Heart left ventricle (tissue), 16 donors: ENCODE measurements at regions not wholly inside any gene's neighbourhood (a gene's known extent, or its start where the extent isn't known, plus 50 kb on each side); places are given as distances from the start of the nearest gene placed in this dataset.

Experiments
- ATAC-seq, 4 donors: fragments of 200-7000 bp; cut with Tn5 transposase; one replicate each; pipeline ENCODE4 v1.9.1; 2020 to 2022; ENCODE audit warnings: moderate library complexity in 4 of 4, mild to moderate bottlenecking in 3 of 4, moderate number of reproducible peaks in 1 of 4
- DNase-seq, 5 donors: peaks; one replicate each; pipeline ENCODE4 v3.0.0-alpha.2; 2020
- H3K27ac ChIP-seq, 12 donors: fragments of 200-600 bp; sonication (generic) in 4 of 12; one replicate each; pipeline versions ENCODE4 v1.5.0 to v1.8.0; 2016 to 2022; ENCODE audit warnings: mild to moderate bottlenecking in 2 of 12
- H3K27me3 ChIP-seq, 9 donors: fragments of 200-600 bp; sonication (generic) in 2 of 9; one replicate each; pipeline versions ENCODE4 v1.5.1 to v1.8.0; 2016 to 2022; ENCODE audit warnings: mild to moderate bottlenecking in 3 of 9
- H3K36me3 ChIP-seq, 9 donors: fragments of 200-600 bp; sonication (generic) in 2 of 9; one replicate each; pipeline versions ENCODE4 v1.5.0 to v1.8.0; 2018 to 2022; ENCODE audit warnings: mild to moderate bottlenecking in 2 of 9
- H3K4me1 ChIP-seq, 12 donors: fragments of 200-600 bp; sonication (generic) in 4 of 12; one replicate each; pipeline versions ENCODE4 v1.5.0 to v1.8.0; 2016 to 2022; ENCODE audit warnings: mild to moderate bottlenecking in 3 of 12
- H3K4me3 ChIP-seq, 12 donors: fragments of 200-600 bp; sonication (generic) in 4 of 12; one replicate each; pipeline versions ENCODE4 v1.5.0 to v1.8.0; 2017 to 2022; ENCODE audit warnings: mild to moderate bottlenecking in 9 of 12, moderate library complexity in 4 of 12
- H3K9me3 ChIP-seq, 12 donors: fragments of 200-600 bp; sonication (generic) in 4 of 12; one replicate each; pipeline versions ENCODE4 v1.5.0 to v1.8.0; 2016 to 2022; ENCODE audit warnings: mild to moderate bottlenecking in 1 of 12
- CTCF ChIP-seq, 12 donors: fragments of 200-600 bp; sonication (generic) in 4 of 12; IDR thresholded peaks; one replicate each; pipeline versions ENCODE4 v1.5.0 to v1.8.0; 2018 to 2022; ENCODE audit warnings: antibody characterized with exemption in 12 of 12, mild to moderate bottlenecking in 5 of 12
- POLR2A ChIP-seq, 2 donors: fragments of 450-650 bp; IDR thresholded peaks; one replicate each; pipeline ENCODE4 v1.6.1; 2017; ENCODE audit warnings: antibody characterized with exemption in 2 of 2, mild to moderate bottlenecking in 2 of 2, moderate library complexity in 2 of 2
- WGBS, 4 donors: extraction: QIAGEN DNeasy Blood & Tissue Kit in 2 of 4; methylation state at CpG; one replicate each; pipeline versions ENCODE4 v1.1.5 to v1.1.7; 2013 to 2018; 5-methylcytosine and 5-hydroxymethylcytosine counted together
- intact Hi-C, 10 donors: fragments of 100-400 bp; cut with DNase I; formaldehyde crosslinking; loops; one replicate each; pipeline versions ENCODE4 v1.11.1 to v1.14.2; 2022
- donor health status: ischemic (EF 13 %, LVEDD 7.1; RV severe dilation, severe dysfunction).
- donor health status: healthy with polysubstance abuse.
- donor health status: DM: no; HTN: yes; CAD: no.
- donor health status: DM: no; HTN: no; CAD: no.
- donor health status: ischemic (EF 25% LVEDD 6.9; RV normal size, moderate dysfunction).
- donor health status: ischemic (EF 25% LVEDD 5.7; RV mildly dilated, moderate dysfunction).
- donor health status: healthy.
- donor health status: DM: yes; HTN: yes; CAD: no.
- donor health status: ischemic (EF 35%, LVEDD 5.7; RV mildly dilated, moderate dysfunction).
- donor health status: nonischemic (EF 11% LVEDD 7.7; RV severe dilation, severe dysfunction).
- donor health status: DM: yes; HTN: yes; CAD: no.
- donor health status: PGD.
- donor health status: ischemic (EF 29% LVEDD 5.4; RV normal size, mild dysfunction).
- donor health status: nonischemic (EF 23%, LVEDD 6.1; RV moderate dilation, normal function).

- DNase-seq (no peak), ATAC-seq (peak in 2 of 4 donors; percentile 20 to 59)
- Histone ChIP-seq H3K36me3 (no peaks in the 10 kb centered on the region), H3K9me3 (no peaks in the 10 kb centered on the region), H3K27me3 (no peaks in the 10 kb centered on the region), H3K27ac (peak overlapping the region in 1 of 12 donors; percentile 60), H3K4me1 (peaks cover 0 to 30% (median 6%) of the 10 kb centered on the region in 12 donors), H3K4me3 (no peak overlapping the region)
- intact Hi-C loops = loop anchor here in 3 of 10 donors (10.0 kb wide), 2 partner anchors 257 to 287 kb away; partner anchors contain the start of gene JUN (in 2 of the 3)
- TF ChIP-seq CTCF (IDR thresholded peaks at IDR 0.05) (no peak), POLR2A (IDR thresholded peaks at IDR 0.05) (no peak)
- 57 to 67% (median 61%) methylated on average over 5 of the region's 5 CpGs for WGBS, 4 donors
Observed at GRCh38 chr1:59071876-59072582, 224.9 kb upstream of the FGGY start.

GRCh38 chr1:59072583-59072947 lies 224.3 kb upstream of the FGGY start:
- peaks cover 0 to 30% (median 6%) of the 10 kb centered on the region in 12 donors for H3K4me1 ChIP-seq
- 66 to 78% (median 75%) methylated on average over 5 of the region's 5 CpGs for WGBS, 4 donors
- H3K27me3 ChIP-seq = no peaks in the 10 kb centered on the region
- H3K4me3 ChIP-seq = no peak overlapping the region
- peak overlapping the region in 1 of 12 donors; percentile 60 for H3K27ac ChIP-seq
- H3K36me3 ChIP-seq = no peaks in the 10 kb centered on the region
- DNase-seq (no peak), ATAC-seq (peak in 2 of 4 donors; percentile 34 to 46)
- intact Hi-C loops = loop anchor here in 3 of 10 donors (10.0 kb wide), 2 partner anchors 258 to 288 kb away; partner anchors contain the start of gene JUN (in 2 of the 3)
- H3K9me3 ChIP-seq = no peaks in the 10 kb centered on the region
- TF ChIP-seq POLR2A (IDR thresholded peaks at IDR 0.05) = no peak

GRCh38 chr1:59074598-59074997 lies 222.3 kb upstream of the FGGY start:
- ATAC-seq = no peak
- intact Hi-C loops = loop anchor here in 3 of 10 donors (10.0 kb wide), 2 partner anchors 260 to 290 kb away; partner anchors contain the start of gene JUN (in 2 of the 3)
- H3K27me3 ChIP-seq = no peaks in the 10 kb centered on the region
- 58 to 94% (median 72%) methylated on average over 3 of the region's 3 CpGs for WGBS, 4 donors
- no peak overlapping the region for H3K4me3 ChIP-seq
- no peaks in the 10 kb centered on the region for H3K9me3 ChIP-seq
- H3K27ac ChIP-seq = no peak overlapping the region
- TF ChIP-seq CTCF (IDR thresholded peaks at IDR 0.05) = no peak
- no peak for TF ChIP-seq POLR2A (IDR thresholded peaks at IDR 0.05)
- peaks cover 0 to 36% (median 6%) of the 10 kb centered on the region in 12 donors for H3K4me1 ChIP-seq
- no peaks in the 10 kb centered on the region for H3K36me3 ChIP-seq
- DNase-seq = no peak

- intact Hi-C loops = loop anchor here in 3 of 10 donors (10.0 kb wide), 2 partner anchors 260 to 290 kb away; partner anchors contain the start of gene JUN (in 2 of the 3)
- ATAC-seq = no peak
Observed at GRCh38 chr1:59075021-59075420, 221.9 kb upstream of the FGGY start.

More at GRCh38 chr1:59075021-59075420, 221.9 kb upstream of the FGGY start:
- H3K27me3 ChIP-seq = no peaks in the 10 kb centered on the region
- no peaks in the 10 kb centered on the region for H3K9me3 ChIP-seq
- no peak for DNase-seq
- WGBS, 4 donors = 96 to 98% (median 96%) methylated on average over 6 of the region's 6 CpGs
- H3K36me3 ChIP-seq = no peaks in the 10 kb centered on the region
- no peak overlapping the region for H3K27ac ChIP-seq
- no peak for TF ChIP-seq CTCF (IDR thresholded peaks at IDR 0.05)
- no peak for TF ChIP-seq POLR2A (IDR thresholded peaks at IDR 0.05)
- H3K4me1 ChIP-seq = peaks cover 0 to 40% (median 6%) of the 10 kb centered on the region in 12 donors
- H3K4me3 ChIP-seq = no peak overlapping the region
